Lung (tissue), 11 donors: ENCODE measurements at regions not wholly inside any gene's neighbourhood (a gene's known extent, or its start where the extent isn't known, plus 50 kb on each side); places are given as distances from the start of the nearest gene placed in this dataset.

Experiments used
- ATAC-seq: fragments of 200-7000 bp; cut with Tn5 transposase; one replicate; pipeline ENCODE4 v1.9.1; 2020; ENCODE audit warnings: moderate number of reproducible peaks; ENCODE audit not compliant: insufficient read depth, low FRiP score
- DNase-seq, 3 donors: peaks; one replicate each; pipeline ENCODE4 v3.0.0-alpha.2; 2013 to 2017
- H3K27ac ChIP-seq, 2 donors: one replicate each; pipeline ENCODE4 v1.5.1; 2013; ENCODE audit warnings: mild to moderate bottlenecking in 2 of 2, moderate library complexity in 2 of 2, control low read depth in 1 of 2, inconsistent platforms in 1 of 2, low read depth in 1 of 2, low read length in 1 of 2
- H3K27me3 ChIP-seq, 3 donors: one replicate each; pipeline ENCODE4 v1.5.1; 2013; ENCODE audit warnings: low read length in 2 of 3; ENCODE audit not compliant: control insufficient read depth in 3 of 3, insufficient read depth in 3 of 3
- H3K36me3 ChIP-seq, 4 donors: one replicate each; pipeline ENCODE4 v1.5.1; 2013; ENCODE audit warnings: low read length in 4 of 4, mild to moderate bottlenecking in 1 of 4, moderate library complexity in 1 of 4; ENCODE audit not compliant: control insufficient read depth in 4 of 4, insufficient read depth in 4 of 4
- H3K4me1 ChIP-seq, 5 donors: one replicate each; pipeline ENCODE4 v1.5.1; 2013; ENCODE audit warnings: low read length in 5 of 5, mild to moderate bottlenecking in 2 of 5, moderate library complexity in 1 of 5; ENCODE audit not compliant: control insufficient read depth in 5 of 5, insufficient read depth in 5 of 5
- H3K4me3 ChIP-seq: one replicate; pipeline ENCODE4 v1.5.1; 2013; ENCODE audit warnings: mild to moderate bottlenecking, control low read depth, moderate library complexity
- H3K9ac ChIP-seq, 2 donors: one replicate each; pipeline ENCODE4 v1.5.1; 2013; ENCODE audit warnings: low read length in 2 of 2, control low read depth in 1 of 2; ENCODE audit not compliant: insufficient read depth in 1 of 2
- H3K9me3 ChIP-seq, 4 donors: one replicate each; pipeline ENCODE4 v1.5.1; 2013; ENCODE audit warnings: low read length in 3 of 4, mild to moderate bottlenecking in 1 of 4, moderate library complexity in 1 of 4; ENCODE audit not compliant: control insufficient read depth in 4 of 4, insufficient read depth in 3 of 4
- WGBS, 2 donors: extraction: QIAGEN DNeasy Blood & Tissue Kit; methylation state at CpG; one replicate each; pipeline ENCODE4 v1.1.7; 2013; 5-methylcytosine and 5-hydroxymethylcytosine counted together
- TF ChIP-seq, protein P1 (sequence below): IDR thresholded peaks from 2 replicates; pipeline ENCODE4 v1.5.1; 2012; ENCODE audit warnings: mild to moderate bottlenecking; ENCODE audit errors: control extremely low read depth, extremely low read depth
- donor health status: control.
- donor health status: control.
- donor health status: Bipolar disorder and iron deficiency.
- donor health status: healthy.
- donor health status: DM: yes; HTN: yes; CAD: no.

DNA sequence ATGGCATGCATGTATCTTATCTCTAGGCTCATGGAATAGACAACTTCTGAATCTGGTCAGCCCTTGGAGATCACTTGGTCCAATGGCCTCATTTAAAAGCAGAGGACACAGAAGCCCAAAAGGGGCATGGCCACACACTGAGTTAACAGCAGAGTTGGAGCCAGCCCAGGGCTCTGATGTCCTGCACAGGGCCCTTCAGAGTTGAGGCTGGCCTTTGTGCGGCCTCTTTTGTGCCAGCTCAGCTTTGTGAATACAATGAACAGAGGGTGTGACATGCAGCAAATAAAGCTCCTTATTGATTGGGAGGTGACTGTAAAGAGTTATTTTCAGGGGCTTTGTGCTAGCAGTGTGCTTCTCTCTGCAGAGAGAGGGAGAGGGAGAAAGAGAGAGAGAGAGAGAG lies 150.1 kb upstream of the STK32A start:
- 84 to 88% methylated on average over 1 of the region's 1 CpG for WGBS, 2 donors
- no peak overlapping the region for H3K4me3 ChIP-seq

DNA sequence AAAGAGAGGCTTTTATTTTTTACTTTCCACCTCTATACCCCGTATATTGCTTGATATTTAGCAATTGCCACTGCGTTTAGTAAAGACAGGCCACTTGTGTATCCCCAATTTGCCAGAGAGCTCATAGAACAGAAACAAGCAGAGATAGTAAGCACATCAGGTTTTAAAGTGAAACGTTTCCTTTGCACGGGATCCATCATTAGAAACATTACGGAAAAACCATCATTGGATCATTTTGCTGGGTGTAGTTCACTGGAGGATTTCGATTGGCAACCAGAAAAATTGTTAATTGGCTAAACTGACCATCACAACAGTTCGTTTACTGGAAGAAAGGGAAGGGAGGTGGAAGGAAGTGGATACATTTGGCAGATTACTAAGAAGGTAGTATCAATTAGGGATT lies 149.4 kb upstream of the STK32A start:
- H3K9ac ChIP-seq: no peak overlapping the region
- H3K27me3 ChIP-seq: no peaks in the 10 kb centered on the region
- DNase-seq (no peak), ATAC-seq (no peak)
- no peaks in the 10 kb centered on the region for H3K36me3 ChIP-seq
- TF ChIP-seq, protein P1, sequence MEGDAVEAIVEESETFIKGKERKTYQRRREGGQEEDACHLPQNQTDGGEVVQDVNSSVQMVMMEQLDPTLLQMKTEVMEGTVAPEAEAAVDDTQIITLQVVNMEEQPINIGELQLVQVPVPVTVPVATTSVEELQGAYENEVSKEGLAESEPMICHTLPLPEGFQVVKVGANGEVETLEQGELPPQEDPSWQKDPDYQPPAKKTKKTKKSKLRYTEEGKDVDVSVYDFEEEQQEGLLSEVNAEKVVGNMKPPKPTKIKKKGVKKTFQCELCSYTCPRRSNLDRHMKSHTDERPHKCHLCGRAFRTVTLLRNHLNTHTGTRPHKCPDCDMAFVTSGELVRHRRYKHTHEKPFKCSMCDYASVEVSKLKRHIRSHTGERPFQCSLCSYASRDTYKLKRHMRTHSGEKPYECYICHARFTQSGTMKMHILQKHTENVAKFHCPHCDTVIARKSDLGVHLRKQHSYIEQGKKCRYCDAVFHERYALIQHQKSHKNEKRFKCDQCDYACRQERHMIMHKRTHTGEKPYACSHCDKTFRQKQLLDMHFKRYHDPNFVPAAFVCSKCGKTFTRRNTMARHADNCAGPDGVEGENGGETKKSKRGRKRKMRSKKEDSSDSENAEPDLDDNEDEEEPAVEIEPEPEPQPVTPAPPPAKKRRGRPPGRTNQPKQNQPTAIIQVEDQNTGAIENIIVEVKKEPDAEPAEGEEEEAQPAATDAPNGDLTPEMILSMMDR: no peak
- H3K4me3 ChIP-seq: no peak overlapping the region
- no peaks in the 10 kb centered on the region for H3K4me1 ChIP-seq
- no peak overlapping the region for H3K27ac ChIP-seq
- WGBS, 2 donors: 79% methylated on average over 7 of the region's 7 CpGs
- no peaks in the 10 kb centered on the region for H3K9me3 ChIP-seq

More for the DNA sequence above, 150.1 kb upstream of the STK32A start:
- no peaks in the 10 kb centered on the region for H3K4me1 ChIP-seq
- DNase-seq (no peak), ATAC-seq (no peak)
- H3K9ac ChIP-seq: no peak overlapping the region
- no peaks in the 10 kb centered on the region for H3K9me3 ChIP-seq
- TF ChIP-seq, protein P1: no peak
- no peak overlapping the region for H3K27ac ChIP-seq
- H3K36me3 ChIP-seq: no peaks in the 10 kb centered on the region
- H3K27me3 ChIP-seq: no peaks in the 10 kb centered on the region

DNA sequence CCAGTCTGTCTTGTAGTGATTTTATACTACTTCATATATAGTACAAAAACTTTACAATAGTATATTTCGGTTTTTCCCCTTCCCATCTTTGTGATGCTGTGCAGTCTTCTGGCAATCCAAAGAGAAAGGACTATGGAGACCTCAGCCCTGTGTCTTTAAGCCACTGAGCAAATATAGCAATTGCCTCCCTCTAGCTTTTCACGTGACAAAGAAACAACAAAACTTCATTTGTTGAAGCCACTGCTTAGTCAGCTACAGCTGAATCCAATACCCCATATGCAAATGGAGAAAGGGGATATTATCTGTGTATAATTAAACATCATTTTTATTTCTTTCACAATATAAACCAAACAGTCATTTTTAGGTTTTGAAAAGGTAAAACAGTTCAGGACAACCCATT lies 142.8 kb upstream of the STK32A start:
- Histone ChIP-seq H3K36me3 (no peaks in the 10 kb centered on the region), H3K27ac (no peak overlapping the region), H3K27me3 (no peaks in the 10 kb centered on the region), H3K9ac (no peak overlapping the region), H3K4me3 (no peak overlapping the region), H3K9me3 (no peaks in the 10 kb centered on the region), H3K4me1 (no peaks in the 10 kb centered on the region)
- DNase-seq: no peak
- 47 to 52% methylated on average over 2 of the region's 2 CpGs for WGBS, 2 donors
- TF ChIP-seq, protein P1: no peak
- ATAC-seq: no peak

DNA sequence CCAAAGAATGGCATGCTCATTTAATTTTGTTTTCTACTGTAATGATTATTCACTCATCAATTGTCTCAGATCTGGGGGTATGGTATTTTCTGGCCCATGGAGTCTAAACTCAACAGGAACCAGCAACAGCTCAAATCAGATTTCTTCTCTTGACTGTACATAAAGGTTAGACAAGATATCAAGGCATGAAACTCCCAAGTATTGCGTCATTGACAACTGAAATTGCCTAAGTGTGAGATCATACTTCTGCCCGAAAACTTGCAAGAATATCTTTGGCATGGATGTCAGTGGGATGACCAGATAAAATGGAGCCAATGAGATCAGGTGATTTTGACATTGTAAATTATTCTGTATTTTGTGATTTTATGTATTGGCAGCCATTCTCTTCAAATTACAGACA lies 141.7 kb upstream of the STK32A start:
- H3K4me3 ChIP-seq: no peak overlapping the region
- H3K9me3 ChIP-seq: no peaks in the 10 kb centered on the region
- H3K4me1 ChIP-seq: no peaks in the 10 kb centered on the region
- no peaks in the 10 kb centered on the region for H3K36me3 ChIP-seq
- H3K27me3 ChIP-seq: no peaks in the 10 kb centered on the region
- ATAC-seq (no peak), DNase-seq (peak in 1 of 3 donors; percentile 7)
- WGBS, 2 donors: 74 to 80% methylated on average over 2 of the region's 2 CpGs
- TF ChIP-seq, protein P1: no peak
- H3K27ac ChIP-seq: no peak overlapping the region
- no peak overlapping the region for H3K9ac ChIP-seq
